GM10266 (cell line): ENCODE measurements at regions not wholly inside any gene's neighbourhood (a gene's known extent, or its start where the extent isn't known, plus 50 kb on each side); places are given as distances from the start of the nearest gene placed in this dataset.

Source experiments
- DNase-seq: peaks from one replicate; pipeline ENCODE4 v3.0.0; 2012; ENCODE audit errors: extremely low spot score
- TF ChIP-seq, protein P1 (sequence below): IDR thresholded peaks from 2 replicates; pipeline ENCODE4 v1.5.1; 2012; ENCODE audit warnings: mild to moderate bottlenecking, low read depth; ENCODE audit not compliant: control insufficient read depth, insufficient read depth; ENCODE audit errors: missing control alignments

GRCh38 chr1:88441022-88441421 lies 243.1 kb upstream of the PKN2 start:
- no peak for DNase-seq
- TF ChIP-seq, protein P1, sequence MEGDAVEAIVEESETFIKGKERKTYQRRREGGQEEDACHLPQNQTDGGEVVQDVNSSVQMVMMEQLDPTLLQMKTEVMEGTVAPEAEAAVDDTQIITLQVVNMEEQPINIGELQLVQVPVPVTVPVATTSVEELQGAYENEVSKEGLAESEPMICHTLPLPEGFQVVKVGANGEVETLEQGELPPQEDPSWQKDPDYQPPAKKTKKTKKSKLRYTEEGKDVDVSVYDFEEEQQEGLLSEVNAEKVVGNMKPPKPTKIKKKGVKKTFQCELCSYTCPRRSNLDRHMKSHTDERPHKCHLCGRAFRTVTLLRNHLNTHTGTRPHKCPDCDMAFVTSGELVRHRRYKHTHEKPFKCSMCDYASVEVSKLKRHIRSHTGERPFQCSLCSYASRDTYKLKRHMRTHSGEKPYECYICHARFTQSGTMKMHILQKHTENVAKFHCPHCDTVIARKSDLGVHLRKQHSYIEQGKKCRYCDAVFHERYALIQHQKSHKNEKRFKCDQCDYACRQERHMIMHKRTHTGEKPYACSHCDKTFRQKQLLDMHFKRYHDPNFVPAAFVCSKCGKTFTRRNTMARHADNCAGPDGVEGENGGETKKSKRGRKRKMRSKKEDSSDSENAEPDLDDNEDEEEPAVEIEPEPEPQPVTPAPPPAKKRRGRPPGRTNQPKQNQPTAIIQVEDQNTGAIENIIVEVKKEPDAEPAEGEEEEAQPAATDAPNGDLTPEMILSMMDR, result no peak

GRCh38 chr1:88451856-88452255 lies 232.2 kb upstream of the PKN2 start:
- DNase-seq, result no peak
- TF ChIP-seq, protein P1, result no peak

- TF ChIP-seq, protein P1, result no peak
- no peak for DNase-seq
Measured at GRCh38 chr1:88453295-88453694, 230.8 kb upstream of the PKN2 start.

DNA sequence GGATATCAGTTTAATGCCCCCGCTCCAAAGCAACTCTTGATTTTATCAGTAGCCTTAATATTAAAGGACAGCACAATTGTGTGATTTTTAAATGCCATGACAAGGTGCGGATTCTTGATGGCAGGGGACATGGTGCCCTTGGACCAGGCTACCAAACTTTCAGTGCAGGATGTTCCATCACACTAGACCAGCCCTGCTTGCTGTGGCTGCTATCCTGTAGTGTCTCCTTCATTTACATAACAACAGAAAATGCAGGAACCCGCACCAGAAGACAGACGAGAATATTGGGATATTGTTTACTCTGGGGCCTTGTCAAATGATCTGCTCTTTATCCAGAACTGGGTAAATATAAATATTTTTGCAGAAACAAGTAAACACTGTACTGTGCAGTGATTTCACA lies 229.3 kb upstream of the PKN2 start:
- TF ChIP-seq, protein P1, result no peak
- DNase-seq, result no peak

DNA sequence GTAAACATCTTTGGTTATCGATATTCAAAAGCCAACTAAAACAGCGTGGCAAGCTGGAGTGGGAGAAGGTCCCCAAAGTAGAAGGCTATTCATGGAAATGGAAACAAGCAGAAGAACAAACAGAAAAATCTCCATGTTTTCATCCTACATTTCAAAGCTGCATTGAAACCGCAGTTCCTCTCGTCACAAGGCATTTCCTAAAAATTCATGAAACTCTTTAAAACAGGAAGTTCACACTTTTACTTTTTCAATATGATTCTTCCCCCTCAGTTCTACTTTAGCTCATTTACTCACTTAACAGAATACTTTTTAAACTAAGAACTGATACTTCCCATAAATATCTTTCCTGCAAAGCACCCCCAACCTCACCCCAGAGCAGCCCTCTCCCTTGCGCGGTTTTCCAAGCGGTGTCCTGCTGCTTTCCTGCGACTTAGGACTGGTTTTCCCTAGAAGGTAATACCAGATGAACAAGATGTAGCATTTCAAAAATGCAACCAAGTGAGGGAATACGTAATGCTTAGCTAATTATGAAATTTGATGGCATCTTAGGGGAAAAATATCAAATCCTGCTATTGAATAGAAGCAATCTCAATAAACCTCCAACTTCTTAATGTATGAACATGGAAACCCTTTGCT lies 228.3 kb upstream of the PKN2 start:
- DNase-seq, result no peak
- TF ChIP-seq, protein P1, result no peak

DNA sequence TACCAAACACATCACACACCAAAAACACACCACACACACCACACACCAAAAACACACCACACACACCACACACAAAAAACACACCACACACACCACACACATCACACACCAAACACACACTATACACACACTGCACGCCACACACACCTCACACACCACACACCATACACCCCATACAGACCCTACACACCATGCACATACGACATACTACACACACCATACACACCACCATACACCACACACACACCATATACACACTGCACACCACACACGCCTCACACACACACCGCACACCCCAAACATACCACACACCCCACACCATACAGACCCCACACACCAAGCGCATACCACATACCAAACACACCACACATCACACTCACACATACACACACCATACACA lies 226.9 kb upstream of the PKN2 start:
- TF ChIP-seq, protein P1, result no peak
- no peak for DNase-seq

GRCh38 chr1:88461007-88461406 lies 223.1 kb upstream of the PKN2 start:
- no peak for DNase-seq
- TF ChIP-seq, protein P1, result no peak
